Inflammatory macrophage (primary cell): ENCODE measurements at regions not wholly inside any gene's neighbourhood (a gene's known extent, or its start where the extent isn't known, plus 50 kb on each side); places are given as distances from the start of the nearest gene placed in this dataset.

Experiments
- DNase-seq, 2 donors: peaks; one replicate each; pipeline ENCODE4 v3.0.0-alpha.2; 2020 to 2022

- no peak for DNase-seq
These were observed 1235.2 kb downstream of the BRD1 start for GRCh38 chr22:48592488-48592887.

GRCh38 chr22:48592066-48592345 is 1235.7 kb downstream of the BRD1 start:
- DNase-seq = no peak

- no peak for DNase-seq
These were observed 1236.2 kb downstream of the BRD1 start for GRCh38 chr22:48591286-48592065.

- DNase-seq = no peak
These were observed 1237.8 kb downstream of the BRD1 start for GRCh38 chr22:48589901-48590300.

- no peak for DNase-seq
These were observed 1238.7 kb downstream of the BRD1 start for GRCh38 chr22:48588878-48589450.

- DNase-seq = no peak
These were observed 1239.4 kb downstream of the BRD1 start for GRCh38 chr22:48588151-48588877.

- DNase-seq = no peak
These were observed 1240.3 kb downstream of the BRD1 start for GRCh38 chr22:48587236-48587865.

- DNase-seq = no peak
These were observed 1240.9 kb downstream of the BRD1 start for GRCh38 chr22:48586799-48587185.

GRCh38 chr22:48585916-48586798 is 1241.5 kb downstream of the BRD1 start:
- no peak for DNase-seq

- DNase-seq = no peak
These were observed 1243.5 kb downstream of the BRD1 start for GRCh38 chr22:48584170-48584569.

GRCh38 chr22:48581796-48582469 is 1245.7 kb downstream of the BRD1 start:
- no peak for DNase-seq

GRCh38 chr22:48581205-48581766 is 1246.4 kb downstream of the BRD1 start:
- no peak for DNase-seq

- DNase-seq = no peak
These were observed 1247.1 kb downstream of the BRD1 start for GRCh38 chr22:48580481-48580970.

GRCh38 chr22:48579928-48580309 is 1247.8 kb downstream of the BRD1 start:
- no peak for DNase-seq

- no peak for DNase-seq
These were observed 1248.4 kb downstream of the BRD1 start for GRCh38 chr22:48579043-48579927.

- DNase-seq = no peak
These were observed 1249.3 kb downstream of the BRD1 start for GRCh38 chr22:48578138-48579042.

GRCh38 chr22:48577691-48578090 is 1250.0 kb downstream of the BRD1 start:
- no peak for DNase-seq

- DNase-seq = no peak
These were observed 1250.5 kb downstream of the BRD1 start for GRCh38 chr22:48577014-48577690.
